K562 (cell line): ENCODE measurements at regions not wholly inside any gene's neighbourhood (a gene's known extent, or its start where the extent isn't known, plus 50 kb on each side); places are given as distances from the start of the nearest gene placed in this dataset.

Source experiments
- ATAC-seq: fragments of 200-7000 bp; cut with Tn5 transposase; 3 replicates; pipeline ENCODE4 v1.9.1; 2020; ENCODE audit warnings: moderate library complexity
- BruUV-seq: library from RNA; stranded (reverse); fragments of 400-500 nt; replicated peaks from 2 replicates; lab custom pipeline; 2021; lab: Mats Ljungman, UMichigan
- CTCF ChIA-PET: fragments of 300-600 bp; formaldehyde crosslinking; extraction: SDS; loops from one replicate; lab custom pipeline; 2021; ENCODE audit warnings: low intra/inter-chr PET ratio; lab: Yijun Ruan, JAX
- POLR2A ChIA-PET: fragments of 300-600, 350-650 bp; sonication (Branson Sonifier 250); formaldehyde crosslinking; extraction: SDS; loops from one replicate; lab custom pipeline; 2021; ENCODE audit warnings: antibody characterized with exemption, inconsistent platforms; lab: Yijun Ruan, JAX
- DNase-seq, 4 experiments: peaks; one replicate each; pipeline versions ENCODE4 v3.0.0 to v3.0.0-alpha.2; 2011 to 2018; ENCODE audit warnings: low spot score in 3 of 4, mixed read lengths in 3 of 4; ENCODE audit errors: extremely low read depth in 1 of 4
- FAIRE-seq: peaks from 2 replicates; lab custom pipeline; 2011; peaks lifted over from hg19 to GRCh38; lab: Jason Lieb, UNC
- H2AFZ ChIP-seq: 2 replicates; pipeline ENCODE4 v1.6.0; 2011; ENCODE audit warnings: low read depth, low read length, control low read depth, inconsistent platforms
- H3K27ac ChIP-seq: fragments of 200-600 bp; 3 replicates; pipeline ENCODE4 v1.8.0; 2011; ENCODE audit warnings: low read depth, mild to moderate bottlenecking, control low read depth, inconsistent platforms, low read length, moderate library complexity, mixed read lengths; ENCODE audit errors: extremely low read depth
- H3K27me3 ChIP-seq, 2 experiments: fragments of 300-600 bp in 1 of 2; 2 replicates in 1 of 2; 3 replicates in 1 of 2; pipeline versions ENCODE4 v1.6.0 to v1.8.0; 2011; ENCODE audit warnings: inconsistent platforms in 2 of 2, low read length in 2 of 2, mild to moderate bottlenecking in 1 of 2, mixed read lengths in 1 of 2, moderate library complexity in 1 of 2; ENCODE audit not compliant: control insufficient read depth in 2 of 2, insufficient read depth in 2 of 2
- H3K36me3 ChIP-seq: fragments of 300-600 bp; 3 replicates; pipeline ENCODE4 v1.8.0; 2011; ENCODE audit warnings: mild to moderate bottlenecking, low read length, inconsistent platforms; ENCODE audit not compliant: control insufficient read depth, insufficient read depth
- H3K4me1 ChIP-seq, 2 experiments: fragments of 200-600 bp in 1 of 2; replicated peaks in 1 of 2; 2 replicates in 1 of 2; 3 replicates in 1 of 2; pipeline versions ENCODE4 v1.5.1 to v1.8.0; 2011; ENCODE audit warnings: inconsistent platforms in 2 of 2, low read length in 2 of 2, mild to moderate bottlenecking in 1 of 2, mixed read lengths in 1 of 2, moderate library complexity in 1 of 2; ENCODE audit not compliant: control insufficient read depth in 2 of 2, insufficient read depth in 2 of 2
- H3K4me2 ChIP-seq: 2 replicates; pipeline ENCODE4 v1.6.1; 2011; ENCODE audit warnings: low read length, control low read depth, inconsistent platforms, mixed read lengths; ENCODE audit not compliant: insufficient read depth
- H3K4me3 ChIP-seq: fragments of 200-600 bp; sonication (generic), shearing (Covaris generic); 2 replicates; pipeline ENCODE4 v1.5.1; 2016; ENCODE audit warnings: control low read depth, inconsistent platforms
- H3K79me2 ChIP-seq: fragments of 200-600 bp; 3 replicates; pipeline ENCODE4 v1.8.0; 2011; ENCODE audit warnings: low read length, inconsistent platforms; ENCODE audit not compliant: control insufficient read depth, insufficient read depth
- H3K9ac ChIP-seq, 2 experiments: 2 replicates each; pipeline versions ENCODE4 v1.6.0 to v1.6.1; 2011; ENCODE audit warnings: low read depth in 2 of 2, low read length in 2 of 2, control low read depth in 1 of 2, inconsistent platforms in 1 of 2, mild to moderate bottlenecking in 1 of 2, mixed read lengths in 1 of 2; ENCODE audit not compliant: insufficient read depth in 1 of 2
- H3K9me1 ChIP-seq: one replicate; pipeline ENCODE4 v1.6.0; 2011; ENCODE audit warnings: inconsistent platforms, mild to moderate bottlenecking, low read length, moderate library complexity; ENCODE audit not compliant: control insufficient read depth, insufficient read depth
- H3K9me3 ChIP-seq: replicated peaks from 2 replicates; pipeline ENCODE4 v1.5.1; 2011; ENCODE audit warnings: low read depth, low read length, inconsistent platforms; ENCODE audit not compliant: control insufficient read depth, insufficient read depth
- H4K20me1 ChIP-seq: replicated peaks from 2 replicates; pipeline ENCODE4 v1.6.1; 2011; ENCODE audit warnings: low read length, inconsistent platforms, mixed read lengths; ENCODE audit not compliant: control insufficient read depth, insufficient read depth
- C11orf30 ChIP-seq: fragments of 450-650 bp; IDR thresholded peaks from 2 replicates; pipeline ENCODE4 v1.6.1; 2016; ENCODE audit warnings: low read depth, mild to moderate bottlenecking
- COPS2 ChIP-seq: fragments of 450-650 bp; conservative IDR thresholded peaks from 2 replicates; pipeline ENCODE4 v1.6.1; 2016; ENCODE audit warnings: mild to moderate bottlenecking, moderate library complexity
- HMBOX1 ChIP-seq: sonication (generic); IDR thresholded peaks from 2 replicates; pipeline ENCODE4 v1.6.1; 2016
- HMG20B ChIP-seq: fragments of 250-450 bp; sonication (Bioruptor Pico); IDR thresholded peaks from 2 replicates; pipeline ENCODE4 v1.5.0; 2021; ENCODE audit warnings: mild to moderate bottlenecking
- MED1 ChIP-seq: sonication (generic); formaldehyde crosslinking; IDR thresholded peaks from 2 replicates; pipeline ENCODE4 v1.8.1; 2023; ENCODE audit warnings: missing genetic modification reagents, borderline replicate concordance
- SUPT5H ChIP-seq: fragments of 450-650 bp; IDR thresholded peaks from 2 replicates; pipeline ENCODE4 v1.6.1; 2016
- WHSC1 ChIP-seq: IDR thresholded peaks from one replicate; pipeline ENCODE4 v1.6.1; 2012; ENCODE audit warnings: low read length, control low read depth, inconsistent platforms
- ZC3H4 ChIP-seq: sonication (generic); formaldehyde crosslinking; IDR thresholded peaks from 2 replicates; pipeline ENCODE4 v1.9.0; 2021; ENCODE audit warnings: missing genetic modification reagents, borderline replicate concordance
- ZC3H8 ChIP-seq: fragments of 450-650 bp; IDR thresholded peaks from 2 replicates; pipeline ENCODE4 v1.6.1; 2017
- ZNF780A ChIP-seq: fragments of 250-450 bp; sonication (Bioruptor Pico); IDR thresholded peaks from 2 replicates; pipeline ENCODE4 v1.5.0; 2021; ENCODE audit warnings: mild to moderate bottlenecking
- WGBS: fragments of 100-300 bp; shearing (Covaris generic); methylation state at CpG from one replicate; pipeline ENCODE4 v1.1.6; 2016; ENCODE audit warnings: low coverage, mixed read lengths; ENCODE audit not compliant: insufficient coverage; ENCODE audit errors: missing lambda C conversion rate; 5-methylcytosine and 5-hydroxymethylcytosine counted together
- in situ Hi-C: fragments of 300-500 bp; cut with MboI; formaldehyde crosslinking; loops from 4 replicates; pipeline ENCODE4 v1.15.0; 2018; ENCODE audit warnings: inconsistent platforms, mixed read lengths
- intact Hi-C: fragments of 100-400 bp; cut with micrococcal nuclease; formaldehyde crosslinking; loops from 2 replicates; pipeline ENCODE4 v1.14.2; 2022
- TF ChIP-seq, protein P1 (sequence below), 2 experiments: fragments of 450-650 bp in 1 of 2; IDR thresholded peaks; 2 replicates each; pipeline ENCODE4 v1.6.1; 2011 to 2017; ENCODE audit warnings: low read depth in 2 of 2, antibody characterized with exemption in 1 of 2, borderline replicate concordance in 1 of 2, low read length in 1 of 2, mild to moderate bottlenecking in 1 of 2, mixed read lengths in 1 of 2; ENCODE audit not compliant: control insufficient read depth in 1 of 2

DNA sequence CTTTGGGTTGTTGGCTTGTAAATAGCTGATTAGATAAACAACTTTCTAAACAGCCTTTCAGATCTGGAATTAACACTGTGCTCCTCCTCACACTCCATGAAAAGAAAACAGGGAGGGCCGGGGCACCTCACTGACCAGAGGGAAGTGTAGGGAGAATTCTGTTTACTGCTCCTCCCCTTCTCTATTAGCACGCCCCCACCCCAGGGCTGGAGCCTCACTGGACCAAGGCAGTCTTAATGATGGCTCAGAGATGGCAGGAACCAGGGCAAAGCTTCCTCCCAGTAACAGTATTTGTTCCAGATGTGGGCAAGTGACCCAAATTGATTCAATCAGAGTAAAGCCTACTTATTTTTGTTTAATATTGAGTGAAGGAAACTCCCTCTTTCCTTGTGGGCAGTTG is 256.6 kb downstream of the MSX2 start:
- no peak for FAIRE-seq
- H4K20me1 ChIP-seq: no peaks in the 10 kb centered on the region
- H3K36me3 ChIP-seq: no peaks in the 10 kb centered on the region
- H3K9ac ChIP-seq: no peak overlapping the region
- TF ChIP-seq SUPT5H (no peak), MED1 (CRISPR knock-in tag) (no peak), WHSC1 (no peak), ZC3H8 (no peak), ZC3H4 (CRISPR knock-in tag) (no peak), HMG20B (CRISPR knock-in tag) (no peak), ZNF780A (CRISPR knock-in tag) (no peak), HMBOX1 (no peak), C11orf30 (no peak), COPS2 (no peak)
- TF ChIP-seq, protein P1, sequence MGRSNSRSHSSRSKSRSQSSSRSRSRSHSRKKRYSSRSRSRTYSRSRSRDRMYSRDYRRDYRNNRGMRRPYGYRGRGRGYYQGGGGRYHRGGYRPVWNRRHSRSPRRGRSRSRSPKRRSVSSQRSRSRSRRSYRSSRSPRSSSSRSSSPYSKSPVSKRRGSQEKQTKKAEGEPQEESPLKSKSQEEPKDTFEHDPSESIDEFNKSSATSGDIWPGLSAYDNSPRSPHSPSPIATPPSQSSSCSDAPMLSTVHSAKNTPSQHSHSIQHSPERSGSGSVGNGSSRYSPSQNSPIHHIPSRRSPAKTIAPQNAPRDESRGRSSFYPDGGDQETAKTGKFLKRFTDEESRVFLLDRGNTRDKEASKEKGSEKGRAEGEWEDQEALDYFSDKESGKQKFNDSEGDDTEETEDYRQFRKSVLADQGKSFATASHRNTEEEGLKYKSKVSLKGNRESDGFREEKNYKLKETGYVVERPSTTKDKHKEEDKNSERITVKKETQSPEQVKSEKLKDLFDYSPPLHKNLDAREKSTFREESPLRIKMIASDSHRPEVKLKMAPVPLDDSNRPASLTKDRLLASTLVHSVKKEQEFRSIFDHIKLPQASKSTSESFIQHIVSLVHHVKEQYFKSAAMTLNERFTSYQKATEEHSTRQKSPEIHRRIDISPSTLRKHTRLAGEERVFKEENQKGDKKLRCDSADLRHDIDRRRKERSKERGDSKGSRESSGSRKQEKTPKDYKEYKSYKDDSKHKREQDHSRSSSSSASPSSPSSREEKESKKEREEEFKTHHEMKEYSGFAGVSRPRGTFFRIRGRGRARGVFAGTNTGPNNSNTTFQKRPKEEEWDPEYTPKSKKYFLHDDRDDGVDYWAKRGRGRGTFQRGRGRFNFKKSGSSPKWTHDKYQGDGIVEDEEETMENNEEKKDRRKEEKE (IDR thresholded peaks at IDR 0.05; ENCODE audit: borderline replicate concordance in 1 of 2, control insufficient read depth in 1 of 2, low read depth in 2 of 2, low read length in 1 of 2): no peak
- BruUV-seq: no TSS peak
- H3K4me2 ChIP-seq: no peak overlapping the region
- ChIA-PET CTCF (no interaction called here), POLR2A (interaction anchor here (0.6 kb wide), 1 partner anchor 363 kb away, joined by 4 read pairs; no protein-coding TSS in a partner anchor)
- H3K4me3 ChIP-seq: no peak overlapping the region
- no peaks in the 10 kb centered on the region for H3K9me1 ChIP-seq
- H2AFZ ChIP-seq: no peak overlapping the region
- no peak for ATAC-seq
- in situ Hi-C loops (no loop called here), intact Hi-C loops (no loop called here)
- H3K79me2 ChIP-seq: no peaks in the 10 kb centered on the region
- no peaks in the 10 kb centered on the region; a peak in 1 of 5 replicates for H3K27me3 ChIP-seq
- H3K9me3 ChIP-seq: no peaks in the 10 kb centered on the region
- 0% methylated on average over 2 of the region's 2 CpGs for WGBS
- H3K4me1 ChIP-seq: no peaks in the 10 kb centered on the region
- no peak overlapping the region for H3K27ac ChIP-seq
- DNase-seq: no peak
